Hepatocyte (in vitro differentiated cells): ENCODE measurements at regions not wholly inside any gene's neighbourhood (a gene's known extent, or its start where the extent isn't known, plus 50 kb on each side); places are given as distances from the start of the nearest gene placed in this dataset.

ENCODE experiments used
- EZH2 ChIP-seq: fragments of 200-600 bp; sonication (generic); IDR thresholded peaks from 2 replicates; pipeline ENCODE4 v1.6.1; 2016; ENCODE audit warnings: antibody characterized with exemption, mild to moderate bottlenecking, borderline replicate concordance
- EZH2phosphoT487 ChIP-seq: fragments of 200-600 bp; sonication (generic); IDR thresholded peaks from one replicate; pipeline ENCODE4 v1.6.1; 2018; ENCODE audit warnings: antibody characterized with exemption, mild to moderate bottlenecking, low read depth, moderate library complexity; ENCODE audit not compliant: unreplicated experiment, severe bottlenecking
- TF ChIP-seq, protein P1 (sequence below): fragments of 200-600 bp; sonication (generic); IDR thresholded peaks from 2 replicates; pipeline ENCODE4 v1.5.1; 2016; ENCODE audit warnings: antibody characterized with exemption, mild to moderate bottlenecking; ENCODE audit not compliant: poor library complexity

DNA sequence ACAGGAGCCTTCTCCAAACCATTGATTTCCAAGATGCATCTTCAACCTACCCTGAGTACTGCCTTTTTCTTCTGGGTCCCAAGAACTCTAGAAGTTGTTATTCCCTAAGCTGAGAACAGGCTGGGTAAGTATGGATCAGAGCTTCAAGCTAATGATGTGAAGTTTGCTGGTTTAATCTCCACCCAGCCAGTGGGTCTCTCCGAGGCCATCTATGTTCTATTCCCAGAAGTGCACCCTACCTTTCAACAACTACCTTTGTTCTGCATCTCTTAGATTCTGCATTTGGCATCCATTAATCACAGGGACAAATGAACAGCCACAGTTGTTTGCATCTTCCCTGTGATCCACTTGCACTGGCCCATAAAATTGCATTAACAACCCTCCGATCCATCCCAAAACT, 246.2 kb downstream of the HIVEP2 start:
- no peak for TF ChIP-seq EZH2
- TF ChIP-seq, protein P1, sequence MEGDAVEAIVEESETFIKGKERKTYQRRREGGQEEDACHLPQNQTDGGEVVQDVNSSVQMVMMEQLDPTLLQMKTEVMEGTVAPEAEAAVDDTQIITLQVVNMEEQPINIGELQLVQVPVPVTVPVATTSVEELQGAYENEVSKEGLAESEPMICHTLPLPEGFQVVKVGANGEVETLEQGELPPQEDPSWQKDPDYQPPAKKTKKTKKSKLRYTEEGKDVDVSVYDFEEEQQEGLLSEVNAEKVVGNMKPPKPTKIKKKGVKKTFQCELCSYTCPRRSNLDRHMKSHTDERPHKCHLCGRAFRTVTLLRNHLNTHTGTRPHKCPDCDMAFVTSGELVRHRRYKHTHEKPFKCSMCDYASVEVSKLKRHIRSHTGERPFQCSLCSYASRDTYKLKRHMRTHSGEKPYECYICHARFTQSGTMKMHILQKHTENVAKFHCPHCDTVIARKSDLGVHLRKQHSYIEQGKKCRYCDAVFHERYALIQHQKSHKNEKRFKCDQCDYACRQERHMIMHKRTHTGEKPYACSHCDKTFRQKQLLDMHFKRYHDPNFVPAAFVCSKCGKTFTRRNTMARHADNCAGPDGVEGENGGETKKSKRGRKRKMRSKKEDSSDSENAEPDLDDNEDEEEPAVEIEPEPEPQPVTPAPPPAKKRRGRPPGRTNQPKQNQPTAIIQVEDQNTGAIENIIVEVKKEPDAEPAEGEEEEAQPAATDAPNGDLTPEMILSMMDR, result peak; percentile 8
- TF ChIP-seq EZH2phosphoT487, result no peak
